Stimulated activated CD4-positive, alpha-beta T cell treated with anti-CD3 and anti-CD28 coated beads, Interleukin-2, amount 100 ng/mL, for 48 hours (primary cell): ENCODE measurements at regions not wholly inside any gene's neighbourhood (a gene's known extent, or its start where the extent isn't known, plus 50 kb on each side); places are given as distances from the start of the nearest gene placed in this dataset.
A peak's percentile ranks its signal among the peaks of the same experiment; 100 is the strongest.

Experiments used
- DNase-seq, 2 donors: peaks; one replicate each; pipeline ENCODE4 v3.0.0-alpha.2; 2020

- DNase-seq, result no peak
These were observed 91.5 kb upstream of the BEND6 start for GRCh38 chr6:56863366-56863765.

GRCh38 chr6:56862415-56863175, 92.3 kb upstream of the BEND6 start:
- no peak for DNase-seq

- DNase-seq, result no peak
These were observed 94.4 kb upstream of the BEND6 start for GRCh38 chr6:56860475-56860874.

- DNase-seq, result no peak
These were observed 98.8 kb upstream of the BEND6 start for GRCh38 chr6:56856036-56856580.

- no peak for DNase-seq
These were observed 100.8 kb upstream of the BEND6 start for GRCh38 chr6:56854086-56854485.

- DNase-seq, result no peak
These were observed 101.4 kb upstream of the BEND6 start for GRCh38 chr6:56853541-56853940.

- no peak for DNase-seq
These were observed 102.5 kb upstream of the BEND6 start for GRCh38 chr6:56852260-56853010.

GRCh38 chr6:56851541-56852259, 103.2 kb upstream of the BEND6 start:
- no peak for DNase-seq

GRCh38 chr6:56851074-56851473, 103.8 kb upstream of the BEND6 start:
- DNase-seq, result no peak

GRCh38 chr6:56850626-56851025, 104.3 kb upstream of the BEND6 start:
- no peak for DNase-seq

- no peak for DNase-seq
These were observed 105.0 kb upstream of the BEND6 start for GRCh38 chr6:56849896-56850295.

- no peak for DNase-seq
These were observed 106.8 kb upstream of the BEND6 start for GRCh38 chr6:56848105-56848504.

- DNase-seq, result no peak
These were observed 109.9 kb upstream of the BEND6 start for GRCh38 chr6:56845032-56845431.

GRCh38 chr6:56843476-56844349, 111.2 kb upstream of the BEND6 start:
- peak; percentile 47 to 53 for DNase-seq

GRCh38 chr6:56842686-56843475, 112.0 kb upstream of the BEND6 start:
- no peak for DNase-seq

- DNase-seq, result no peak
These were observed 113.2 kb upstream of the BEND6 start for GRCh38 chr6:56841751-56842150.

- no peak for DNase-seq
These were observed 113.5 kb upstream of the BEND6 start for GRCh38 chr6:56841381-56841749.

GRCh38 chr6:56840467-56841380, 114.2 kb upstream of the BEND6 start:
- DNase-seq, result no peak

GRCh38 chr6:56839533-56840183, 115.2 kb upstream of the BEND6 start:
- DNase-seq, result no peak

GRCh38 chr6:56838965-56839364, 115.9 kb upstream of the BEND6 start:
- DNase-seq, result no peak
